Left lung (tissue), 4 donors: ENCODE measurements at regions not wholly inside any gene's neighbourhood (a gene's known extent, or its start where the extent isn't known, plus 50 kb on each side); places are given as distances from the start of the nearest gene placed in this dataset.

Experiments
- ATAC-seq: fragments of 200-7000 bp; cut with Tn5 transposase; one replicate; pipeline ENCODE4 v1.9.1; 2020; ENCODE audit warnings: moderate library complexity
- DNase-seq, 4 donors: peaks; one replicate each; pipeline ENCODE4 v3.0.0-alpha.2; 2013 to 2020
- H3K27ac ChIP-seq, 2 donors: fragments of 200-600 bp; sonication (generic) in 1 of 2; one replicate each; pipeline versions ENCODE4 v1.5.0 to v1.8.0; 2020 to 2021
- H3K27me3 ChIP-seq, 2 donors: fragments of 200-600 bp; sonication (generic) in 1 of 2; one replicate each; pipeline versions ENCODE4 v1.5.0 to v1.8.0; 2020 to 2021
- H3K36me3 ChIP-seq, 2 donors: fragments of 200-600 bp; sonication (generic) in 1 of 2; one replicate each; pipeline versions ENCODE4 v1.5.0 to v1.8.0; 2020 to 2021
- H3K4me1 ChIP-seq, 2 donors: fragments of 200-600 bp; one replicate each; pipeline ENCODE4 v1.8.0; 2021
- H3K4me3 ChIP-seq, 2 donors: fragments of 200-600 bp; sonication (generic) in 1 of 2; one replicate each; pipeline versions ENCODE4 v1.5.0 to v1.8.0; 2020 to 2021; ENCODE audit warnings: mild to moderate bottlenecking in 1 of 2
- H3K9me3 ChIP-seq, 2 donors: fragments of 200-600 bp; sonication (generic) in 1 of 2; one replicate each; pipeline versions ENCODE4 v1.5.0 to v1.8.0; 2020 to 2021
- CTCF ChIP-seq, 2 donors: fragments of 200-600 bp; sonication (generic) in 1 of 2; IDR thresholded peaks; one replicate each; pipeline versions ENCODE4 v1.5.0 to v1.8.0; 2021; ENCODE audit warnings: antibody characterized with exemption in 2 of 2
- intact Hi-C, 2 donors: fragments of 100-400 bp; cut with DNase I; formaldehyde crosslinking; loops; one replicate each; pipeline versions ENCODE4 v1.11.2 to v1.14.2; 2022
- donor health status: DM: no; HTN: yes; CAD: no.
- donor health status: DM: no; HTN: no; CAD: no.

GRCh38 chr2:175687465-175687864 lies 314.6 kb downstream of the LNPK start:
- no peaks in the 10 kb centered on the region for H3K36me3 ChIP-seq
- H3K4me1 ChIP-seq: no peaks in the 10 kb centered on the region
- no peaks in the 10 kb centered on the region for H3K9me3 ChIP-seq
- no peak overlapping the region for H3K27ac ChIP-seq
- TF ChIP-seq CTCF (IDR thresholded peaks at IDR 0.05): no peak
- H3K27me3 ChIP-seq: peaks cover 0 to 54% of the 10 kb centered on the region in 2 donors
- H3K4me3 ChIP-seq: no peak overlapping the region
- DNase-seq (no peak), ATAC-seq (no peak)
- intact Hi-C loops: loop anchor here in 1 of 2 donors (10.0 kb wide), 1 partner anchor 407 kb away; the partner anchor contains the start of genes HOXD12 and HOXD13

GRCh38 chr2:175686002-175686401 lies 316.1 kb downstream of the LNPK start:
- peak in 1 of 4 donors; percentile 54 for DNase-seq
- intact Hi-C loops: loop anchor here in 1 of 2 donors (10.0 kb wide), 1 partner anchor 409 kb away; the partner anchor contains the start of genes HOXD12 and HOXD13
- H3K27ac ChIP-seq: no peak overlapping the region
- peaks cover 0 to 54% of the 10 kb centered on the region in 2 donors for H3K27me3 ChIP-seq
- ATAC-seq: no peak
- TF ChIP-seq CTCF (IDR thresholded peaks at IDR 0.05): no peak
- no peaks in the 10 kb centered on the region for H3K9me3 ChIP-seq
- no peaks in the 10 kb centered on the region for H3K36me3 ChIP-seq
- no peak overlapping the region for H3K4me3 ChIP-seq
- H3K4me1 ChIP-seq: no peaks in the 10 kb centered on the region

- no peak overlapping the region for H3K27ac ChIP-seq
- intact Hi-C loops: loop anchor here in 1 of 2 donors (10.0 kb wide), 1 partner anchor 410 kb away; the partner anchor contains the start of genes HOXD12 and HOXD13
Observed at GRCh38 chr2:175684466-175684865, 317.6 kb downstream of the LNPK start.

GRCh38 chr2:175679728-175680127 lies 322.3 kb downstream of the LNPK start:
- intact Hi-C loops: loop anchor here in 1 of 2 donors (10.0 kb wide), 1 partner anchor 415 kb away; the partner anchor contains the start of genes HOXD12 and HOXD13
- no peak for ATAC-seq

More at GRCh38 chr2:175684466-175684865, 317.6 kb downstream of the LNPK start:
- Histone ChIP-seq H3K9me3 (no peaks in the 10 kb centered on the region), H3K27me3 (peaks cover 0 to 46% of the 10 kb centered on the region in 2 donors), H3K4me3 (no peak overlapping the region), H3K4me1 (no peaks in the 10 kb centered on the region), H3K36me3 (no peaks in the 10 kb centered on the region)
- ATAC-seq (no peak), DNase-seq (no peak)
- TF ChIP-seq CTCF (IDR thresholded peaks at IDR 0.05): no peak

GRCh38 chr2:175679231-175679630 lies 322.8 kb downstream of the LNPK start:
- DNase-seq (no peak), ATAC-seq (no peak)
- Histone ChIP-seq H3K27me3 (peaks cover 0 to 12% of the 10 kb centered on the region in 2 donors), H3K27ac (no peak overlapping the region), H3K36me3 (no peaks in the 10 kb centered on the region), H3K9me3 (peaks cover 0 to 1% of the 10 kb centered on the region in 2 donors), H3K4me1 (no peaks in the 10 kb centered on the region), H3K4me3 (no peak overlapping the region)
- intact Hi-C loops: no loop called here
- TF ChIP-seq CTCF (IDR thresholded peaks at IDR 0.05): no peak

More at GRCh38 chr2:175679728-175680127, 322.3 kb downstream of the LNPK start:
- Histone ChIP-seq H3K4me3 (no peak overlapping the region), H3K4me1 (no peaks in the 10 kb centered on the region), H3K27me3 (peaks cover 0 to 16% of the 10 kb centered on the region in 2 donors), H3K27ac (no peak overlapping the region), H3K9me3 (no peaks in the 10 kb centered on the region), H3K36me3 (no peaks in the 10 kb centered on the region)
- DNase-seq: no peak
- TF ChIP-seq CTCF (IDR thresholded peaks at IDR 0.05): no peak
